Astrocyte of the hippocampus (primary cell): ENCODE measurements at regions not wholly inside any gene's neighbourhood (a gene's known extent, or its start where the extent isn't known, plus 50 kb on each side); places are given as distances from the start of the nearest gene placed in this dataset.

ENCODE experiments used
- DNase-seq: peaks from one replicate; pipeline ENCODE4 v3.0.0; 2011; ENCODE audit warnings: low read depth, low spot score

GRCh38 chr4:138572007-138572406 is 329.9 kb upstream of the SLC7A11 start:
- DNase-seq = no peak

DNA sequence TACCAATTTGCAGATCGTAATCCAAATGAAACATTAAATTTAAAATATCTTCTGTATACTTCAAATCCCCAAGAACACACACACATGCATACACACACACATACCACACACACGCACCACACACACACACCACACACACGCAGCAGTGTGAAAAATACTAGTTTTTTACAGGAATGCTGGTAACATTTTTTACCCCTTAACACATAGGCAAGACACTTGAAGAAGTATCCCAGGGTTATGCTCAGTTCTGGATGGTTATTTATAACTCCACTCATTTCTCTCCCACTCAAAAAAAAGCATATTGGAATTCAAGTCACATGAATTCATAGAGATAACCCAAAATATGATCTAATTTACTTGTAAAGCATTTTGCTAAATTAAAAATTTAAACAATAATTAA is 325.5 kb upstream of the SLC7A11 start:
- peak; percentile 4 for DNase-seq

DNA sequence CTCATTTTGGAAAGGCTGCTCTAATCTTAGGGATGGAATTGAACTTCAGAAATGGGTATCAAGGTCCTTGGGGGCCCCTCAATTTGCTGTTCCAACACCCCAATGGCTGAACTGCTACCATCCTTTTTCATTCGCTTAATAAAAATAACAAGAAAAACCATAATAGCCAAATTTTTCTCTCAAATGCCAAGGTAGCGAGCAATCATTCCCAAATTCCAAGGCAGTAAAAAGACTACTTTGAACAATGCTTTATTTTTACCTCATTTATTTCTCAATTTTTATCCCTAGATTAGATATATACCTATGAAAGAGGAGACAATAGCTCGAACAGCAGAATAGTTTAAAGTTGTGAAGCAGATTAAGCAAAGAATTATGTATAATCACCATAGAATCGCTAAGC is 323.4 kb upstream of the SLC7A11 start:
- peak; percentile 5 for DNase-seq

GRCh38 chr4:138562544-138562991 is 320.4 kb upstream of the SLC7A11 start:
- DNase-seq = peak; percentile 41

GRCh38 chr4:138561906-138562305 is 319.8 kb upstream of the SLC7A11 start:
- no peak for DNase-seq

DNA sequence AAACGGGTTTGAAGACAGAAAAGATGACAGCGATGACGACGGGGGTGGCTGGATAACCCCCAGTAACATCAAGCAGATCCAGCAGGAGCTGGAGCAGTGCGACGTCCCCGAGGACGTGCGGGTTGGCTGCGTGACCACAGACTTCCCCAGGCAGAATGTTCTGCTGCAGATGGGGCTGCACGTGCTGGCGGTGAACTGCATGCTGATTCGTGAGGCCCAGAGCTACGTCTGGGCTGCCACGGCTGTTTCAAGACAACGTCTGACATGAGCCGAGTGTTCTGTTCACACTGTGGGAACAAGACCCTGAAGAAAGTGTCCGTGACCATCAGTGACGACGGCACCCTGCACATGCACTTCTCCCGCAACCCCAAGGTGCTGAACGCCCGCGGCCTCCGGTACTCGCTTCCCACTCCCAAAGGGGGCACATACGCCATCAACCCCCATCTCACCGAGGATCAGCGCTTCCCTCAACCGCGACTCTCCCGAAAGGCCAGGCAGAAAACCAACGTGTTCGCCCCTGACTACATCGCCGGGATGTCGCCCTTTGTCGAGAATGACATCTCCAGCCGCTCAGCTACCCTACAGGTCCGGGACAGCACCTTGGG is 319.2 kb upstream of the SLC7A11 start:
- DNase-seq = no peak

- no peak for DNase-seq
These were observed 318.3 kb upstream of the SLC7A11 start for GRCh38 chr4:138560448-138560847.

DNA sequence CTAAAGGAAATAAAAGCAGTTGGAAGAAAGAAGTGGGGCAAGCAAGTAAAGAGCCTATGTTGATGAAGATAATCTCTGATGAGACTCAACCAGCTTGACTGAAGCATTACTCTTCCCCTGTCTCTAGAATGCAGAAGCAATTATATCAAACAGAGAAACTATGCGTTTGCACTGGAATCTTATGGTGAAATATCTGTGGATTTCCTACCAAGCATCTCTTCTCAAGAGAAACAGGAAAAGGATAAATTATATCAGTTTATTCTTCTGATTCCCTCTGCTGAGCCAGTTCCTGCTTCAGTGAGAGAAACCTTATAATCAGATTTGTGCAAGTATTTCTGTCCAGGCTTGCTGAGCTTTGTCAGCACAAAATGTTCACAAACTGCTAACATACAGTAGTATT is 316.7 kb upstream of the SLC7A11 start:
- DNase-seq = no peak

DNA sequence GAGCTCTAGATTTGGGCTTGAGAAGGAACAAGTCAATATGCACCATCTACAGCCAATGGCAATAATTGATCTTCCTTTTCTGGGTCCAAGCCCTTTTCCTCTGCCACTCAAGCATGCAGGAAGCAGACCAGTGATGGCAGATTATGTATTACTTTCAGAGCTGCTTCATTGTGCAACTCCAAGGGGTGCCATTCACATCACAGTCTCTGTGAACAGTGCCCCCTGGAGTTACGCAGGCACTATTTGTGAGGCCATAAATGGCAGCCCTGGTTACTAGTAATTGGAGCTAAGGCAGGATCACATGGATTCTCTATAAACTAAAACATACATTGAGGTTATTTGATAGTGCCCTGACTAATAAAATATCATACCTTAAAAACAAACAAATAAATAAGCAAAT is 313.4 kb upstream of the SLC7A11 start:
- DNase-seq = no peak

GRCh38 chr4:138555108-138555507 is 313.0 kb upstream of the SLC7A11 start:
- no peak for DNase-seq

GRCh38 chr4:138553001-138553845 is 311.1 kb upstream of the SLC7A11 start:
- no peak for DNase-seq

DNA sequence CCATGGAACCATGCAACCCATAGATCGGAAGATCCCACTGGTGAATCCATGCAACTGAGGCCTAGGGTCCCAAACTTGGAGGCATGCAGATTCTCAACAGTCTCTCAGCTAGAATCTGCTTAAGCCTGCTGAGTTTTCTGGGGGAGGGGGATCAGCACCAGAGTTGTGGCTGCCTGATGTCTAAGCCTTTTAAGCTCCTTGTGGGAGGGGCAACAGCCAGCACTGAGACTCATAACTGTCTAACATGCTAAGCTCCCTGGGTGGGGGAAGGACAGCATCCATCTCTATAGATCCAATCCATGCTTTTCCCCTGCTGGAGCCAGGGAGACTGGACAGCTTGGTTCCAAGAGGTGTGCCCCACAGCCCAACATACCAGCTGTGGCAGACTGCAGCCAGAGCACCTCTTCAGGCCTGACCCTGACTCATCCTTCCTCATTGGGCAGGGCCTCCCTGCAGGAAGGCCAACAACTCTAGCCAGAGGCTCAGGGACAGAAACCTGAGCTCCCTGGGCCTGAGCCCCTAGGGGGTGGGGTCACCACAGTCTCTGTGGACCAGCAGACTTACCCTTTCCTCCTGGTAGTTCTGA is 300.1 kb upstream of the SLC7A11 start:
- no peak for DNase-seq

DNA sequence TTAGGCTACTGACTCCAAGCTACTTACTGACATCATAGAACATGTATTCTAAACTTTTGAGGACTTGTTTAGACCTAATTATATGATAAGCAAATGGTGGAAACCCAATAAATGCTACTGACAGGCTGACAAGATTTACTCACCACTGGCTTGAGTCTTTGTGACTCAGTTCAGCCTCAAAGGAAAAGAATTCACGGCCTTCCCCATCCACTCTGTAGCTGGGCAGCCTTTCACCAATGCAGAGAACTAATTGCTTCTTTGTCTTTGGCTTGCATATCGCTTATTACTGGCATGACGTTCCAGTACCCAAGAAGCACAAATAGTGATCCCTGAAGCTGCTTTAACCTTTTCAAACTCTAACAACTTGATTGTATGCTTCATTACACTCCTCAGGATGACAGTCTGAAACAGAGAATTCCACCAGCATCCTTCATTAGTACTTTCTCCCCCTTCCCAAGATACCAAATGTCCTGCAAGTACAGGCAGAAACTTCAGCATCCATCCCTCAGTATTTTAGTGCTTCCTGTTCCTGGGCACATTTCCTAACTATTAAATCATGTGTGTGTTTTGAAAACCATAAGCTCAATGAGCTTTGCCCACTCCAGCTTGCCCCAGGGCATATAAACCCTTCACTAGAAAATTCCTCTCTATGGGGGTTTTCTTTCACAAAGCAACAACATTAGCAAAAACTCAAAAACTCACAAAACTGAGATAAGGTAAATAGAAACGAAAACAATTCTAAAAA is 298.1 kb upstream of the SLC7A11 start:
- DNase-seq = peak; percentile 56

- no peak for DNase-seq
These were observed 296.6 kb upstream of the SLC7A11 start for GRCh38 chr4:138538743-138539142.

DNA sequence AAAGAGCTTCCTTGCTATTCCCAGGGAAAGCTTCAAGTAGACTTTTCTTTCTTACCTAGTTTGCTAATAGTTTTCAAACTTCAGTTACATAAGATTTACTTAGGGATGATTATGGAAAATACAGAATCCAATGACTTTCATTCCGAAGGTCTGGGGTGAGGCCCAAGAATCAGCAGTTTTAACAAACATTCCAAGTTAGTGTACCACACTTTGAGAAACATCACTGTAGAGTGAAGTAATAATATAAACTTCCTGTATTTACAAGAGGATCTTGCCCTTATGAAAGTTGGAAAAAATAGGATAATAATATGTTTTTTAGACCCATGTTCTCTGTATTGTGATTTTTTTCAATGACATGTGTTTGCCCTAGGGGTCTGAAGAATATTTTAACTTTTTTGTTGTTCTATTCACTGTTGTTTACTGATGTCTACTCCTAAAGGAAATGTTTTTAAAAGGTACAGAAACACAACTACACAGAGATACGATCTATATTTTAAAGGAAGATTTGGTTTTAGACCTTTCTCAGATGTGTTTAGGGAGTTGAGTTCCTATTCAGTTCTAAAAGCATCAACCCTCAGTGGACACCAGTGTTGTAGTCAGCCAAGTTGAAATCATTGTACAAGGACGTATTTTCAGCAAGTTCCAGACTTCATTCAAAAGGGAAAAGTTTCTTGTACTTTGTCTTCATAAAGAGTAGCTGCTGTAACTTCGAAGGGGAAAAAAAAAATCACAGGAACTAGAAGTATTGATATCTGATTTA is 295.8 kb upstream of the SLC7A11 start:
- no peak for DNase-seq

DNA sequence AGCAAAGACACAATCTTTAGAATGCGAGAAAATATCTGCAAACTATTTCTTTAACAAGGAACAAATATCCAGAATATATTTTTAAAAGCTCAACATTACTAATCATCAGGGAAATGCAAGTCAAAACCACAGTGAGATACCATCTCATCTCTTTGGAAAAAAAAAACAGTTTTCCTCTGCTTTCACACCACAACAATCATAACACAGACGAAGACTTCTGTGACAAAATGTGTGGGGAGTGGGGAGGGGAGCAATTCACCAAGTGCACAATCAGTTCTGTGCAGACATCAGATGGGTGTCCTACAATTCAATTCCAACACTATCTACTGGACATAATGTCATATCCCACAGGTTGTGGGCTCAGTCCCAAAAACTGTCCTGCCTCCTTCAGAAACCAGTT is 293.2 kb upstream of the SLC7A11 start:
- DNase-seq = peak; percentile 27

- peak; percentile 31 for DNase-seq
These were observed 280.2 kb upstream of the SLC7A11 start for GRCh38 chr4:138522366-138522765.

- DNase-seq = no peak
These were observed 279.7 kb upstream of the SLC7A11 start for GRCh38 chr4:138521809-138522208.

GRCh38 chr4:138519436-138519835 is 277.3 kb upstream of the SLC7A11 start:
- DNase-seq = no peak

DNA sequence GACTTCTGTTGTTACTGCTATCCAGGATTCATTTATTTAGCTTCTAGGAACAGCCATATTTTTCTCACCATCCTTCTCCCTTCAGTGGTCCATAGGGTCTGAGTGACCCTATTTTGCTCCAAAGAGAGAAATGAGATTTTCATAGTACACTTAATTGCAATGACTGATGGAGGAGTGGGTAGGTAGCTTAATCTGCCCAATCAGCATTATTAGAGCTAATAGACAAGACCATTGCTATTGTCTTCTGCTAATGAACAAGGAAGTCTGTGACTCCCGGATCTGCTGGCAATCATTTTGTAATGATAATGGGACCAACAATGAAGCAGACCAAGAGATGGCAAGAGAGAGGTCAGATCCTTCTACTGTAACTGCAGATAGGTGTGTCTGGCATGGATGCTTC is 271.4 kb upstream of the SLC7A11 start:
- no peak for DNase-seq

- no peak for DNase-seq
These were observed 270.6 kb upstream of the SLC7A11 start for GRCh38 chr4:138512756-138513155.
